Transverse colon (tissue), 3 donors: ENCODE measurements at regions not wholly inside any gene's neighbourhood (a gene's known extent, or its start where the extent isn't known, plus 50 kb on each side); places are given as distances from the start of the nearest gene placed in this dataset.

Experiments
- CTCF ChIP-seq, 5 experiments: fragments of 200-600 bp in 3 of 5; fragments of 450-650 bp in 2 of 5; sonication (generic) in 3 of 5; IDR thresholded peaks; 1 replicate in 2 of 5; 2 replicates in 3 of 5; pipeline ENCODE4 v1.5.1; 2016 to 2017; ENCODE audit warnings: antibody characterized with exemption in 5 of 5, inconsistent platforms in 3 of 5, mild to moderate bottlenecking in 2 of 5, moderate library complexity in 1 of 5
- POLR2A ChIP-seq: fragments of 450-650 bp; IDR thresholded peaks from one replicate; pipeline ENCODE4 v1.6.1; 2016; ENCODE audit warnings: antibody characterized with exemption, mild to moderate bottlenecking, moderate library complexity

GRCh38 chr3:110767156-110767555 is 304.5 kb upstream of the NECTIN3 start:
- no peak for TF ChIP-seq CTCF (IDR thresholded peaks at IDR 0.05)
- TF ChIP-seq POLR2A: no peak
